H9 (cell line): ENCODE measurements at regions not wholly inside any gene's neighbourhood (a gene's known extent, or its start where the extent isn't known, plus 50 kb on each side); places are given as distances from the start of the nearest gene placed in this dataset.

Source experiments
- DNase-seq: peaks from one replicate; pipeline ENCODE4 v3.0.0-alpha.2; 2017
- H2AFZ ChIP-seq: one replicate; pipeline ENCODE4 v1.6.1; 2013; ENCODE audit warnings: mild to moderate bottlenecking, low read length, control low read depth, moderate library complexity
- H2AK5ac ChIP-seq: 2 replicates; pipeline ENCODE4 v1.6.1; 2013; ENCODE audit warnings: low read length, control low read depth, mixed read lengths; ENCODE audit not compliant: insufficient read length
- H2BK120ac ChIP-seq: one replicate; pipeline ENCODE4 v1.6.1; 2013; ENCODE audit warnings: low read depth, mild to moderate bottlenecking, low read length, control low read depth, inconsistent platforms; ENCODE audit not compliant: poor library complexity, severe bottlenecking
- H2BK12ac ChIP-seq: 2 replicates; pipeline ENCODE4 v1.6.1; 2013; ENCODE audit warnings: low read length, control low read depth, mixed read lengths, low read depth; ENCODE audit not compliant: insufficient read length
- H2BK15ac ChIP-seq: 2 replicates; pipeline ENCODE4 v1.6.1; 2013; ENCODE audit warnings: low read depth, low read length, control low read depth
- H2BK20ac ChIP-seq: one replicate; pipeline ENCODE4 v1.6.1; 2013; ENCODE audit warnings: low read depth, mild to moderate bottlenecking, low read length, control low read depth, inconsistent platforms; ENCODE audit not compliant: poor library complexity, severe bottlenecking
- H2BK5ac ChIP-seq: 2 replicates; pipeline ENCODE4 v1.6.1; 2013; ENCODE audit warnings: low read length, control low read depth, mixed read lengths; ENCODE audit not compliant: insufficient read length
- H3K14ac ChIP-seq: 2 replicates; pipeline ENCODE4 v1.6.1; 2013; ENCODE audit warnings: low read length, control low read depth; ENCODE audit not compliant: insufficient read depth
- H3K18ac ChIP-seq: 2 replicates; pipeline ENCODE4 v1.6.1; 2013; ENCODE audit warnings: low read depth, mild to moderate bottlenecking, mixed read lengths, low read length, control low read depth; ENCODE audit not compliant: insufficient read length
- H3K23ac ChIP-seq: 2 replicates; pipeline ENCODE4 v1.6.1; 2013; ENCODE audit warnings: low read length, control low read depth, mixed read lengths, low read depth; ENCODE audit not compliant: insufficient read length
- H3K23me2 ChIP-seq: 2 replicates; pipeline ENCODE4 v1.6.1; 2013; ENCODE audit warnings: low read depth, mild to moderate bottlenecking, mixed read lengths, low read length, control low read depth; ENCODE audit not compliant: insufficient read length, poor library complexity, severe bottlenecking
- H3K27ac ChIP-seq: 2 replicates; pipeline ENCODE4 v1.5.1; 2013; ENCODE audit warnings: low read length, control low read depth, mixed read lengths, low read depth; ENCODE audit not compliant: insufficient read length
- H3K27me3 ChIP-seq: 2 replicates; pipeline ENCODE4 v1.6.1; 2013; ENCODE audit warnings: low read length, control low read depth, inconsistent platforms; ENCODE audit not compliant: insufficient read depth
- H3K4ac ChIP-seq: 2 replicates; pipeline ENCODE4 v1.6.1; 2013; ENCODE audit warnings: low read depth, mild to moderate bottlenecking, control low read depth, inconsistent platforms, low read length, moderate library complexity
- H3K4me1 ChIP-seq: 2 replicates; pipeline ENCODE4 v1.6.1; 2013; ENCODE audit warnings: low read length, control low read depth, inconsistent platforms; ENCODE audit not compliant: insufficient read depth
- H3K4me2 ChIP-seq: 2 replicates; pipeline ENCODE4 v1.6.1; 2013; ENCODE audit warnings: low read length, control low read depth, mixed read lengths; ENCODE audit not compliant: insufficient read length, insufficient read depth
- H3K56ac ChIP-seq: 2 replicates; pipeline ENCODE4 v1.6.1; 2013; ENCODE audit warnings: low read depth, mild to moderate bottlenecking, mixed read lengths, low read length, control low read depth; ENCODE audit not compliant: insufficient read length
- H3K79me1 ChIP-seq: 2 replicates; pipeline ENCODE4 v1.6.1; 2013; ENCODE audit warnings: low read depth, mild to moderate bottlenecking, moderate library complexity, low read length, control low read depth, inconsistent platforms; ENCODE audit not compliant: insufficient read depth, poor library complexity, severe bottlenecking
- H3K79me2 ChIP-seq: 2 replicates; pipeline ENCODE4 v1.6.1; 2013; ENCODE audit warnings: low read length, control low read depth, inconsistent platforms; ENCODE audit not compliant: insufficient read depth
- H3K9ac ChIP-seq: 2 replicates; pipeline ENCODE4 v1.6.1; 2013; ENCODE audit warnings: low read length, control low read depth, mixed read lengths; ENCODE audit not compliant: insufficient read length; ENCODE audit errors: extremely low read depth
- H3K9me3 ChIP-seq: one replicate; pipeline ENCODE4 v1.6.1; 2013; ENCODE audit warnings: low read depth, low read length, inconsistent platforms; ENCODE audit not compliant: control insufficient read depth
- H3T11ph ChIP-seq: one replicate; pipeline ENCODE4 v1.6.1; 2013; ENCODE audit warnings: mild to moderate bottlenecking, low read length, control low read depth, inconsistent platforms
- H4K20me1 ChIP-seq: one replicate; pipeline ENCODE4 v1.6.1; 2013; ENCODE audit not compliant: control insufficient read depth, insufficient read length, insufficient read depth
- H4K5ac ChIP-seq: 2 replicates; pipeline ENCODE4 v1.6.1; 2013; ENCODE audit warnings: low read depth, mild to moderate bottlenecking, mixed read lengths, low read length, control low read depth; ENCODE audit not compliant: insufficient read length
- H4K8ac ChIP-seq: replicated peaks from 2 replicates; pipeline ENCODE4 v1.6.1; 2013; ENCODE audit warnings: low read length, control low read depth, mixed read lengths, low read depth; ENCODE audit not compliant: insufficient read length
- H4K91ac ChIP-seq: 2 replicates; pipeline ENCODE4 v1.6.1; 2013; ENCODE audit warnings: low read depth, mild to moderate bottlenecking, moderate library complexity, mixed read lengths, low read length, control low read depth; ENCODE audit not compliant: insufficient read length
- H3K27ac Mint-ChIP-seq, 3 experiments: 2 replicates in 2 of 3; 3 replicates in 1 of 3; pipeline ENCODE4 v1.8.0; 2020 to 2021; ENCODE audit warnings: mixed read lengths in 3 of 3, mild to moderate bottlenecking in 1 of 3, moderate library complexity in 1 of 3
- H3K27me3 Mint-ChIP-seq: 2 replicates; pipeline ENCODE4 v1.8.0; 2021; ENCODE audit warnings: low read depth, mild to moderate bottlenecking, moderate library complexity, mixed read lengths
- H3K36me3 Mint-ChIP-seq, 3 experiments: 2 replicates in 2 of 3; 3 replicates in 1 of 3; pipeline ENCODE4 v1.8.0; 2020 to 2021; ENCODE audit warnings: low read depth in 3 of 3, mixed read lengths in 3 of 3; ENCODE audit not compliant: insufficient read depth in 1 of 3
- H3K4me1 Mint-ChIP-seq, 2 experiments: 2 replicates each; pipeline ENCODE4 v1.8.0; 2020; ENCODE audit warnings: mixed read lengths in 2 of 2
- H3K4me3 Mint-ChIP-seq, 2 experiments: 2 replicates in 1 of 2; 3 replicates in 1 of 2; pipeline ENCODE4 v1.8.0; 2020 to 2021; ENCODE audit warnings: mild to moderate bottlenecking in 2 of 2, mixed read lengths in 2 of 2, moderate library complexity in 1 of 2
- H3K9me3 Mint-ChIP-seq, 2 experiments: 2 replicates in 1 of 2; 3 replicates in 1 of 2; pipeline ENCODE4 v1.8.0; 2020; ENCODE audit warnings: mild to moderate bottlenecking in 2 of 2, mixed read lengths in 2 of 2, moderate library complexity in 1 of 2
- CTCF ChIP-seq: fragments of 200-600 bp; sonication (generic); conservative IDR thresholded peaks from 3 replicates; pipeline ENCODE4 v1.8.0; 2021; ENCODE audit warnings: antibody characterized with exemption, mild to moderate bottlenecking
- WGBS: extraction: QIAGEN DNeasy Blood & Tissue Kit; methylation state at CpG from one replicate; pipeline ENCODE4 v1.1.7; 2013; ENCODE audit warnings: missing lambda C conversion rate, low lambda C conversion rate, mixed read lengths; ENCODE audit not compliant: insufficient read length; ENCODE audit errors: extremely low coverage; 5-methylcytosine and 5-hydroxymethylcytosine counted together

DNA sequence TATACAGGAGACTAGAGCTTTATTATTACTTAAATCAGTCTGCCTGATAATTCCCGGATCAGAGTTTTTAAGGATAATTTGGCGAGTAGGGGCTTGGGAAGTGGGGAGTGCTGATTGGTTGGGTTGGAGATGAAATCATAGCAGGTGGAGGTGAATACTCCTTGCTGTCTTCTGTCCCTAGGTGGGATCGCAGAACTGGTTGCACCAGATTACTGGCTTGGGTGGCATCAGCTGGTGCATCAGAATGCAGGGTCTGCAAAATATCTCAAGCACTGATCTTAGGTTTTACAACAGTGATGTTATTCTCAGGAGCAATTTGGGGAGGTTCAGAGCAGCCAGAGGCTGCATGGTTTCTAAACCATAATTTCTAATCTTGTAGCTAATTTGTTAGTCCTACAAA, 68.1 kb downstream of the KIF4B start:
- H3K4me2 ChIP-seq, result no peak overlapping the region
- H4K91ac ChIP-seq, result no peak overlapping the region
- H4K20me1 ChIP-seq, result no peaks in the 10 kb centered on the region
- H3K23ac ChIP-seq, result no peak overlapping the region
- H2AFZ ChIP-seq, result no peak overlapping the region
- no peak overlapping the region for H4K8ac ChIP-seq
- no peaks in the 10 kb centered on the region for H3K79me1 ChIP-seq
- H2BK15ac ChIP-seq, result no peak overlapping the region
- no peak overlapping the region for H3K9ac ChIP-seq
- no peaks in the 10 kb centered on the region for H3K79me2 ChIP-seq
- no peak overlapping the region for H3K56ac ChIP-seq
- Mint-ChIP-seq H3K36me3 (no peaks in the 10 kb centered on the region), H3K27me3 (no peaks in the 10 kb centered on the region), H3K27ac (no peak overlapping the region; a peak in 1 of 7 replicates), H3K9me3 (no peaks in the 10 kb centered on the region), H3K4me3 (no peak overlapping the region), H3K4me1 (peaks cover 11% of the 10 kb centered on the region in 2 experiments)
- H3K18ac ChIP-seq, result no peak overlapping the region
- no peak overlapping the region for H3K27ac ChIP-seq
- no CpG with 5 or more reads among the region's 3 CpGs for WGBS
- H2BK5ac ChIP-seq, result no peak overlapping the region
- no peak for DNase-seq
- H2BK20ac ChIP-seq, result no peak overlapping the region
- no peaks in the 10 kb centered on the region for H3K23me2 ChIP-seq
- H3T11ph ChIP-seq, result no peak overlapping the region
- H3K4ac ChIP-seq, result no peak overlapping the region
- H3K4me1 ChIP-seq, result no peaks in the 10 kb centered on the region; the same call in 1 of the 2 replicates
- H3K14ac ChIP-seq, result no peak overlapping the region
- H4K5ac ChIP-seq, result no peak overlapping the region
- H2AK5ac ChIP-seq, result no peak overlapping the region
- TF ChIP-seq CTCF, result no peak
- no peaks in the 10 kb centered on the region for H3K27me3 ChIP-seq
- H3K9me3 ChIP-seq, result no peaks in the 10 kb centered on the region
- H2BK120ac ChIP-seq, result no peak overlapping the region
- no peak overlapping the region for H2BK12ac ChIP-seq
